ENCODE measurements at regions not wholly inside any gene's neighbourhood (a gene's known extent, or its start where the extent isn't known, plus 50 kb on each side); places are given as distances from the start of the nearest gene placed in this dataset.

GRCh38 chr12:98156697-98157096, 358.7 kb upstream of the TMPO start:
- TF ChIP-seq CTCF (IDR thresholded peaks at IDR 0.05) (no peak), POLR2AphosphoS5 (IDR thresholded peaks at IDR 0.05) (no peak)

Data from breast epithelium (tissue), 3 donors.